Suprapubic skin (tissue), 4 donors: ENCODE measurements at regions not wholly inside any gene's neighbourhood (a gene's known extent, or its start where the extent isn't known, plus 50 kb on each side); places are given as distances from the start of the nearest gene placed in this dataset.

Source experiments
- EP300 ChIP-seq: sonication (generic); formaldehyde crosslinking; IDR thresholded peaks from one replicate; pipeline ENCODE4 v1.6.1; 2017; ENCODE audit warnings: antibody characterized with exemption
- POLR2A ChIP-seq, 2 donors: fragments of 450-650 bp; IDR thresholded peaks; one replicate each; pipeline ENCODE4 v1.6.1; 2017; ENCODE audit warnings: antibody characterized with exemption in 2 of 2, mild to moderate bottlenecking in 2 of 2, moderate library complexity in 2 of 2
- POLR2AphosphoS5 ChIP-seq, 3 donors: sonication (generic); formaldehyde crosslinking; IDR thresholded peaks; one replicate each; pipeline ENCODE4 v1.6.1; 2017; ENCODE audit warnings: antibody characterized with exemption in 3 of 3
- TF ChIP-seq, protein P1 (sequence below), 2 donors: fragments of 200-600 bp in 1 of 2; fragments of 450-650 bp in 1 of 2; sonication (generic) in 1 of 2; IDR thresholded peaks; one replicate each; pipeline ENCODE4 v1.5.1; 2016 to 2019; ENCODE audit warnings: antibody characterized with exemption in 2 of 2, mild to moderate bottlenecking in 1 of 2, moderate library complexity in 1 of 2

DNA sequence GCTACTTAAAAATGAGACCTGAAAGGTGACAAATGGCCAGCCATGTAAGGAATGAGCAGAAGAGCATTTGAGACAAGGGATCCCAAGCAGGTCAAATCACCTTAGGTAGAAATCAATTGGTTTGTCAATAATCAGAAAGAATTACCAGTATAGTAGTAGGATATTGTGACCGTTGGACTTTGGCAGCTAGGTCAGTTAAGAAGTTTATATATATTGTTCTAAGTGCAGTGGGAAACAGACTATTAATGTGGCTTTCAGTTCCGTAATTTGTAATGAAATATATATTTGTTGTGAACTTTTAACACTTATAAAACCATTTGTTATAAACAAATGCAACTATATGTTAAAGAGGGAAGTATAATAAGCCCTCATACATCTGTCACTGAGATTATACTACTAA is 807.9 kb upstream of the SPRY2 start:
- TF ChIP-seq POLR2AphosphoS5 (IDR thresholded peaks at IDR 0.05), result no peak
- TF ChIP-seq, protein P1, sequence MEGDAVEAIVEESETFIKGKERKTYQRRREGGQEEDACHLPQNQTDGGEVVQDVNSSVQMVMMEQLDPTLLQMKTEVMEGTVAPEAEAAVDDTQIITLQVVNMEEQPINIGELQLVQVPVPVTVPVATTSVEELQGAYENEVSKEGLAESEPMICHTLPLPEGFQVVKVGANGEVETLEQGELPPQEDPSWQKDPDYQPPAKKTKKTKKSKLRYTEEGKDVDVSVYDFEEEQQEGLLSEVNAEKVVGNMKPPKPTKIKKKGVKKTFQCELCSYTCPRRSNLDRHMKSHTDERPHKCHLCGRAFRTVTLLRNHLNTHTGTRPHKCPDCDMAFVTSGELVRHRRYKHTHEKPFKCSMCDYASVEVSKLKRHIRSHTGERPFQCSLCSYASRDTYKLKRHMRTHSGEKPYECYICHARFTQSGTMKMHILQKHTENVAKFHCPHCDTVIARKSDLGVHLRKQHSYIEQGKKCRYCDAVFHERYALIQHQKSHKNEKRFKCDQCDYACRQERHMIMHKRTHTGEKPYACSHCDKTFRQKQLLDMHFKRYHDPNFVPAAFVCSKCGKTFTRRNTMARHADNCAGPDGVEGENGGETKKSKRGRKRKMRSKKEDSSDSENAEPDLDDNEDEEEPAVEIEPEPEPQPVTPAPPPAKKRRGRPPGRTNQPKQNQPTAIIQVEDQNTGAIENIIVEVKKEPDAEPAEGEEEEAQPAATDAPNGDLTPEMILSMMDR (IDR thresholded peaks at IDR 0.05), result no peak
- TF ChIP-seq POLR2A (IDR thresholded peaks at IDR 0.05), result no peak
- TF ChIP-seq EP300, result no peak
